ENCODE measurements at regions not wholly inside any gene's neighbourhood (a gene's known extent, or its start where the extent isn't known, plus 50 kb on each side); places are given as distances from the start of the nearest gene placed in this dataset.

DNA sequence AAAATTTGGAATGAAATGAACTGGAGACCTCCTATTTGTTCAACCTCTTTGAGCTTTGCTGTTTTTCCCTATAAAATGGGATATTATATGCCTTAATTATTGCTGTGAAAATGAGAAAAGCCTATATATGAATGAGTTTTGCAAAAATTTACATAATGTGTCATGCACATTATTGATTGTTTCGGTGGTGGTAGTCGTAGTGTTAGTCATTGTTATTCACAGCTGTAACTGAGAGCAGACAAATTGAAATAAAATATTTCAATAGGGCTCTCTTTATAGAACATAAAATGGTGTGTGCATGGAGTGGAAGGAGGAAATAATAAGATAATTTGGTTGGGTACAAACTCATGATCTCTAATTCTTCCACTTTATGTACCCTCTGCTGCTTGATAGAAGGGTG is 153.7 kb upstream of the GADL1 start:
- in situ Hi-C loops (cut with HindIII; ENCODE audit: low sequenced_read_pairs) = no loop called here

DNA sequence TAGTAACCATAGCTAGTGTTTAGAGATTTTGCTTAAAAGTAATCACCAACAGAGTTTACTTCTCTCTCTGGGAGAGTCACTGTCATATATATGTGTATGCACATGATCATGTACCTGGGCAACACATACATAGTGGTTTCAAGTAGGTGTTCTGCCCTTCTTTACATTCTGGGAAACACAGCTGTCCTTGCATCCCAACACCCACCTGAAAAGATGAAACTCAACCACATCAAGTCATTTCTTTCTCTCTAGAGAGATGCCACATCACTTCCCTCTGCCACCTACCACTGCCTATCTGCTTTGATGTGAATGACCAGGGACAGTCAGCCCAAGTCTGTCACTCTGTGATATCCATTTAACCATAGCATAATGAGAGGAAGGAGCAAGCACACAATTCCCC is 155.8 kb upstream of the GADL1 start:
- in situ Hi-C loops (cut with HindIII; ENCODE audit: low sequenced_read_pairs) = no loop called here

- in situ Hi-C loops (cut with HindIII; ENCODE audit: low sequenced_read_pairs) = no loop called here
Observed at GRCh38 chr3:31051226-31051625, 156.8 kb upstream of the GADL1 start.

- in situ Hi-C loops (cut with HindIII; ENCODE audit: low sequenced_read_pairs) = no loop called here
Observed at GRCh38 chr3:31053299-31053698, 158.8 kb upstream of the GADL1 start.

- in situ Hi-C loops (cut with HindIII; ENCODE audit: low sequenced_read_pairs) = no loop called here
Observed at GRCh38 chr3:31054032-31054431, 159.6 kb upstream of the GADL1 start.

DNA sequence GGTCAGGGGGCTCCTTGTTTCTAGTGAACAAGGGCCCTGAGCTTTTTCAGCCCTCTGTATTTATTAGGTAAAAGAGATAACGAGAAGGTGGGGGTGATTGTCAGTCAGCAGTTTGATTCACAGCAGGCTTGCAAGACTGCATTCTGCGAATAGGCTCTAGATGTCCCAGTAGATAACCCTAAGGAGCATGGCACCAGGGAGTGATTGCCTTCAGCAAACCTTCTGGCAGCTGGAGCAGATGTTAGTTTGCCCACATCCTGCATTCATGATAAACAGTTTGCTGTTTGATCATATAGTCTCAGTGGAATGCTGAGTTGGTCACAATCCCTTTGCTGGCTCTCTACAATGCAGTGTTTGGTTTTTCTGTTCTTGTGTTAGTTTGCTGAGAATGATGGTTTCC is 161.3 kb upstream of the GADL1 start:
- in situ Hi-C loops (cut with HindIII; ENCODE audit: low sequenced_read_pairs) = no loop called here

- in situ Hi-C loops (cut with HindIII; ENCODE audit: low sequenced_read_pairs) = no loop called here
Observed at GRCh38 chr3:31057891-31058290, 163.4 kb upstream of the GADL1 start.

GRCh38 chr3:31064021-31064420 is 169.6 kb upstream of the GADL1 start:
- in situ Hi-C loops (cut with HindIII; ENCODE audit: low sequenced_read_pairs) = no loop called here

- in situ Hi-C loops (cut with HindIII; ENCODE audit: low sequenced_read_pairs) = no loop called here
Observed at GRCh38 chr3:31065765-31066164, 171.3 kb upstream of the GADL1 start.

GRCh38 chr3:31067004-31067403 is 172.5 kb upstream of the GADL1 start:
- in situ Hi-C loops (cut with HindIII; ENCODE audit: low sequenced_read_pairs) = no loop called here

GRCh38 chr3:31075471-31075870 is 181.0 kb upstream of the GADL1 start:
- in situ Hi-C loops (cut with HindIII; ENCODE audit: low sequenced_read_pairs) = no loop called here

- in situ Hi-C loops (cut with HindIII; ENCODE audit: low sequenced_read_pairs) = no loop called here
Observed at GRCh38 chr3:31075876-31076275, 181.4 kb upstream of the GADL1 start.

DNA sequence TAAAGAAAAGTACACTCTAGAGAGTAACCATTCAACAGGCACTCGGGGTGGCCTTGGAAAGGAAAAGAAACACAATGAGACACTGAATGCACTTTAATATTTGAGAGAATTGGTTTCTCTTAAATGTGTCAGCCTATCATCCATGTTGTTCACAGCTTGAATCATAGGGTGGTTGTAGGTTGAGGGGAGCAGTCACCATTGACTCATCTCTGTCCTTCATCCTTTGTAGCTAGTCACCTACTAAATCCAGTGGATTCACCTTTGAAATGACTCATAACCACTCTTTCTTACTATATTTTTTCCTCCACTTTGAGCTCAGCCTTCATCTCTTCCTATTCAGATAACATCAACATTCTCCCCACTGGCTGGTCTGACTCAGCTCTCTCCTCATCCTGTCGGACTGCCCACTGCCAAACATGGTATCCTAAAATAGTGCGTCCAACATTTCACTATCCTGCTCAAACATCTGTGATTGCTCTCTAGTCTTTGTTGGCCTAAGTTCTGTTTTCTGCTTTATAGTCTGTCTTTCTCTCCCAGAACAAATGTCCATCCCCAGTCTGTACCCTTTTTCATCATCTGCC is 182.7 kb upstream of the GADL1 start:
- in situ Hi-C loops (cut with HindIII; ENCODE audit: low sequenced_read_pairs) = no loop called here

- in situ Hi-C loops (cut with HindIII; ENCODE audit: low sequenced_read_pairs) = no loop called here
Observed at GRCh38 chr3:31077826-31078225, 183.4 kb upstream of the GADL1 start.

DNA sequence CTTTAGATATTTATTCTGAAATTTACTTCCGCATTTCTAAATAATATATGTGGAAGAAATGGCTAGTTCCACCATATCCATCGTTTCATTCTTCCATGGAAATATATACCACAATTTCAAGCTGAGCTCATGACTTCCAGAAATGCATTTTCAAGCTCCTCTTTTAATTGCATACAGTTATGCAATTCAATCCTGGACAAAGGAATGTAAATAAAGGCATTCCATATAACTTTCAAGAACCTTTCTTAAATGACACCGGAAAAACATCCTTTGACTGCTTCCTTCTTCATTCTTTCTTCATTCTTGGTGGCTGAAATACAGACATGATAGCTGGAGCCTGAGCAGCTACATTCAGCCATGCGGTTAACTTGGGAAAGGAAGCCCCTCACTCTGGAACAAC is 185.2 kb upstream of the GADL1 start:
- in situ Hi-C loops (cut with HindIII; ENCODE audit: low sequenced_read_pairs) = no loop called here

- in situ Hi-C loops (cut with HindIII; ENCODE audit: low sequenced_read_pairs) = no loop called here
Observed at GRCh38 chr3:31081018-31081662, 186.7 kb upstream of the GADL1 start.

GRCh38 chr3:31086148-31086547 is 191.7 kb upstream of the GADL1 start:
- in situ Hi-C loops (cut with HindIII; ENCODE audit: low sequenced_read_pairs) = no loop called here

DNA sequence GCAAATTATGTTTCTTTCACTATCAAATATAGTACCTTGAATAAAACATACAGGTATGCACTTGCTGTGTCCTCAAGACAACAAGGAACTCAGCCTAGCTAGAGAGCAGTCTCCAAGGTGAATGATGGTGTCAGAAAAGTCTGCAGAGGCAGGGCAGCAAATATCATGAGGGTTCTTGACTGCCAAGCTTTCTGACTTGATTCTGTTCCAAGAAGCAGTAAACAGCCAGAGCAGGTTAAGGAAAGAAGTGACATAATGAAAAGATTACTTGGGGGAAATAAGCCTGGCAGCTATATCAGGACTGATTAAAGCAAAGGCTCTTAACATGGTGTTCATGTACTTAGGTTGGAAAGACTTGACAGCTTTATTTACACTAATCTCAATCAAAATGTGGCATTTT is 192.2 kb upstream of the GADL1 start:
- in situ Hi-C loops (cut with HindIII; ENCODE audit: low sequenced_read_pairs) = no loop called here

- in situ Hi-C loops (cut with HindIII; ENCODE audit: low sequenced_read_pairs) = no loop called here
Observed at GRCh38 chr3:31091748-31092147, 197.3 kb upstream of the GADL1 start.

DNA sequence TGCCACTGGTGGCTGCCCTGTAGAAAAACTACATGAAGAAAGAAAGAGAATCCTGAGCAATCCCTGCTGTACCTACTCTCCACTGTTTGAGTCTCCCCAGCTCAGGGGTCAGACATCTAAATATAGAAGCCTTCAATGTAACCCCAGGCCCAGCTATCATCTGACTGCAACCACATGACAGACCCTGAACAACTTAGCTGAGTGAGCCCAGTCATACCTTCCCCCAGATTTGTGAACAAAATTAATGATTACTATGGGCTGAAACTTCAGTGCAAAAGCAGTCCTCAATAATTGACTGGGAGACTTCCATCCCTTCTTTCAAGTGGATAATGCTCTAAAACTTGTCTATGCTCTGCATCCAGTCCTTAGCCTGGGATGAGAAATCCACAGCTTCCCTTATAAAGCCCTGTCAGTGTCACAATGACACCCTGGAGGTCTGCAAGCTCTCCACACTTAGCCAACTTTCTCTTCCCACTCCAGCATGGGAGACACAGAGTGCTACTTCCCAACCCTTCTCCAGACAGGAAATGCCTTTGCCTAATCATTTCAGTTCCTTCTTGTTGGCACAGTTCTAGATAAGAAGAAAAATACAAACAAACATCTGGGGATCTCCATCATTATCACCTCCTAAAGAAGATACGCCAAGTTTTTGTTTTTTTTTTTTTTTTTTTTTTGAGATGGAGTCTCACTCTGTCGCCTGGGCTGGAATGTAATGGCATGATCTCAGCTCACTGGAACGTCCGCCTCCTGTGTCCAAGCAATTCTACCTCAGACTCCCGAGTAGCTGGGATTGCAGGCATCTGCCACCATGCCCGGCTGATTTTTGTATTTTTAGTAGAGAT is 198.5 kb upstream of the GADL1 start:
- in situ Hi-C loops (cut with HindIII; ENCODE audit: low sequenced_read_pairs) = no loop called here

- in situ Hi-C loops (cut with HindIII; ENCODE audit: low sequenced_read_pairs) = no loop called here
Observed at GRCh38 chr3:31093606-31094005, 199.1 kb upstream of the GADL1 start.

DNA sequence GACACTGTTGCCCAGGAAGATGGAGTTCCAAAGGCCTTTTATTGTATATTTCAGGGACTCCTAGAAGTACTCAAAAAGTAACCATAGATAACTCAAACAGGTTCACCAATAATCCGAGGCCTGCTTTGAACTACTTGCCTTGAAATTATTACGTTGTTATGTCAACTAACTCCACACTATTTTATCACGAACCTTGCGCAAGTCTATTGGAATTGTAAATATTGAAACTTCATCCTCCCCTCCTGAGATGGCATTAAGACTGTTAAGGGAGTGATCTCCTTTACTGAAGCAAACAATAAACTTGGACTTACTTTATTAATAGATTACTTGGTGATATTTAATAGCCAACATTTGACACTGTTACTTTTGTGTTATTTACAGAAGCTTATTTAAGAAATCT is 199.6 kb upstream of the GADL1 start:
- in situ Hi-C loops (cut with HindIII; ENCODE audit: low sequenced_read_pairs) = no loop called here

All from DLD1 (cell line).